MCF 10A (cell line): ENCODE measurements at regions not wholly inside any gene's neighbourhood (a gene's known extent, or its start where the extent isn't known, plus 50 kb on each side); places are given as distances from the start of the nearest gene placed in this dataset.

Experiments used
- BruUV-seq: library from RNA; stranded (reverse); fragments of 400-500 nt; replicated peaks from 2 replicates; lab custom pipeline; 2021; lab: Mats Ljungman, UMichigan
- CTCF ChIA-PET: fragments of 300-600 bp; sonication (Branson Sonifier 250); formaldehyde crosslinking; extraction: SDS; loops from one replicate; lab custom pipeline; 2021; ENCODE audit warnings: antibody characterized with exemption, inconsistent platforms; lab: Yijun Ruan, JAX
- POLR2A ChIA-PET: fragments of 300-600, 350-650 bp; sonication (Branson Sonifier 250); formaldehyde crosslinking; extraction: SDS; loops from one replicate; lab custom pipeline; 2020; ENCODE audit warnings: antibody characterized with exemption, inconsistent platforms; lab: Yijun Ruan, JAX
- DNase-seq: peaks from one replicate; pipeline ENCODE4 v3.0.0-alpha.2; 2018; ENCODE audit not compliant: unreplicated experiment
- H3K27ac Mint-ChIP-seq: one replicate; pipeline ENCODE4 v1.8.0; 2022; ENCODE audit warnings: mild to moderate bottlenecking, low read depth, mixed read lengths; ENCODE audit not compliant: unreplicated experiment
- H3K27me3 Mint-ChIP-seq: one replicate; pipeline ENCODE4 v1.8.0; 2022; ENCODE audit warnings: mixed read lengths; ENCODE audit not compliant: insufficient read depth, unreplicated experiment
- H3K36me3 Mint-ChIP-seq: one replicate; pipeline ENCODE4 v1.8.0; 2022; ENCODE audit warnings: mild to moderate bottlenecking, moderate library complexity, mixed read lengths; ENCODE audit not compliant: insufficient read depth, unreplicated experiment
- H3K4me1 Mint-ChIP-seq: one replicate; pipeline ENCODE4 v1.8.0; 2022; ENCODE audit warnings: mixed read lengths; ENCODE audit not compliant: insufficient read depth, unreplicated experiment
- H3K4me3 Mint-ChIP-seq: one replicate; pipeline ENCODE4 v1.8.0; 2022; ENCODE audit warnings: mild to moderate bottlenecking, moderate library complexity, mixed read lengths; ENCODE audit not compliant: unreplicated experiment
- H3K9me3 Mint-ChIP-seq: one replicate; pipeline ENCODE4 v1.8.0; 2022; ENCODE audit warnings: mixed read lengths; ENCODE audit not compliant: unreplicated experiment
- intact Hi-C: fragments of 100-400 bp; cut with micrococcal nuclease; formaldehyde crosslinking; loops from 2 replicates; pipeline ENCODE4 v1.14.1; 2022
- TF ChIP-seq, protein P1 (sequence below): fragments of 200-600 bp; IDR thresholded peaks from one replicate; pipeline ENCODE4 v1.8.0; 2022; ENCODE audit warnings: antibody characterized with exemption, mild to moderate bottlenecking; ENCODE audit not compliant: unreplicated experiment

- intact Hi-C loops = no loop called here
- DNase-seq = no peak
- no peaks in the 10 kb centered on the region for H3K27me3 Mint-ChIP-seq
- H3K36me3 Mint-ChIP-seq = no peaks in the 10 kb centered on the region
- TF ChIP-seq, protein P1, sequence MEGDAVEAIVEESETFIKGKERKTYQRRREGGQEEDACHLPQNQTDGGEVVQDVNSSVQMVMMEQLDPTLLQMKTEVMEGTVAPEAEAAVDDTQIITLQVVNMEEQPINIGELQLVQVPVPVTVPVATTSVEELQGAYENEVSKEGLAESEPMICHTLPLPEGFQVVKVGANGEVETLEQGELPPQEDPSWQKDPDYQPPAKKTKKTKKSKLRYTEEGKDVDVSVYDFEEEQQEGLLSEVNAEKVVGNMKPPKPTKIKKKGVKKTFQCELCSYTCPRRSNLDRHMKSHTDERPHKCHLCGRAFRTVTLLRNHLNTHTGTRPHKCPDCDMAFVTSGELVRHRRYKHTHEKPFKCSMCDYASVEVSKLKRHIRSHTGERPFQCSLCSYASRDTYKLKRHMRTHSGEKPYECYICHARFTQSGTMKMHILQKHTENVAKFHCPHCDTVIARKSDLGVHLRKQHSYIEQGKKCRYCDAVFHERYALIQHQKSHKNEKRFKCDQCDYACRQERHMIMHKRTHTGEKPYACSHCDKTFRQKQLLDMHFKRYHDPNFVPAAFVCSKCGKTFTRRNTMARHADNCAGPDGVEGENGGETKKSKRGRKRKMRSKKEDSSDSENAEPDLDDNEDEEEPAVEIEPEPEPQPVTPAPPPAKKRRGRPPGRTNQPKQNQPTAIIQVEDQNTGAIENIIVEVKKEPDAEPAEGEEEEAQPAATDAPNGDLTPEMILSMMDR = no peak
- H3K4me1 Mint-ChIP-seq = no peaks in the 10 kb centered on the region
- POLR2A ChIA-PET = interaction anchor here (0.7 kb wide), 1 partner anchor 9 kb away, joined by 3 read pairs; no protein-coding TSS in a partner anchor
- BruUV-seq = no TSS peak
- no peaks in the 10 kb centered on the region for H3K9me3 Mint-ChIP-seq
- H3K27ac Mint-ChIP-seq = no peak overlapping the region
- CTCF ChIA-PET = interaction anchor here (0.9 kb wide), 1 partner anchor 30 kb away, joined by 4 read pairs; no protein-coding TSS in a partner anchor
- no peak overlapping the region for H3K4me3 Mint-ChIP-seq
Measured at GRCh38 chr16:35706901-35707300, 2247.5 kb downstream of the TP53TG3F start.

DNA sequence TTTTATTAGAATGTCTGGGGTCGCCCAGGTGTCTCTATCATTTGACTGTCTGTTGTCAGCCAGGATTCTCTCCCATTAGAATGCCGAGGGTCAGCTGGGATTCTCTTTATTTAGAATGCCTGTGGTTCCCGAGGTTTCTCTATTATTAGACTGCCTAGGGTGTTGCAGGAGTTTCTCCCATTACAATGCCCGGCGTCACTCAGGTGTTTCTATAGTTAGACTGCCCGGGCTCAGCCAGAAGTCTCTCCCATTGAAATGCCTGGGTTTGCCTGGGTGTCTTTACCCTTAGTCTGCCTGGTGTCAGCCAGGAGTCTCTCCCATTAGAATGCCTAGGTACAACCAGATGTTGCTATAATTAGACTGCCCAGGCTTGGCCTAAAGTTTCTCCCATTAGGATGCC, 2252.0 kb downstream of the TP53TG3F start:
- intact Hi-C loops = no loop called here
- POLR2A ChIA-PET = no interaction called here
- no peak for DNase-seq
- H3K9me3 Mint-ChIP-seq = peaks cover 4% of the 10 kb centered on the region
- CTCF ChIA-PET = no interaction called here
- no peaks in the 10 kb centered on the region for H3K4me1 Mint-ChIP-seq
- no peaks in the 10 kb centered on the region for H3K27me3 Mint-ChIP-seq
- BruUV-seq = no TSS peak
- H3K36me3 Mint-ChIP-seq = no peaks in the 10 kb centered on the region
- no peak overlapping the region for H3K27ac Mint-ChIP-seq
- TF ChIP-seq, protein P1 = no peak
- H3K4me3 Mint-ChIP-seq = no peak overlapping the region

DNA sequence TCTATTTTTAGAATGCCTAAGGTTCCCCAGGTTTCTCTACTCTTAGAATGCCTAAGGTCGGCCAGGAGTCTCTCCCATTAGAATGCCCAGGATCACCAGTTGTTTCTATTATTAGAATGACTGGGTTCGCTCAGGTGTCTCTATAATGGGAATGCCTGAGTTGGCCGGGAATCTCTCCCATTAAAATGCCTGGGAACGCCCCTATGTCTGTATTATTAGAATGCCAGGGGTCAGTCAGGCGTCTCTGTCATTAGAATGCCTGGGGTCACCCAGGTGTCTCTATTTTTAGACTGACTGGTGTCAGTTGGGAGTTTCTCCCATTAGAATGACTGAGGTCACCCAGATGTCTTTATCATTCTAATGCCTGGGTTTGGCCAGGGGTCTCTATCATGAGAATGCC, 2252.5 kb downstream of the TP53TG3F start:
- H3K27ac Mint-ChIP-seq = no peak overlapping the region
- DNase-seq = no peak
- CTCF ChIA-PET = no interaction called here
- H3K4me3 Mint-ChIP-seq = no peak overlapping the region
- peaks cover 4% of the 10 kb centered on the region for H3K9me3 Mint-ChIP-seq
- intact Hi-C loops = no loop called here
- H3K27me3 Mint-ChIP-seq = no peaks in the 10 kb centered on the region
- no peaks in the 10 kb centered on the region for H3K36me3 Mint-ChIP-seq
- no peaks in the 10 kb centered on the region for H3K4me1 Mint-ChIP-seq
- TF ChIP-seq, protein P1 = no peak
- POLR2A ChIA-PET = no interaction called here
- BruUV-seq = no TSS peak

GRCh38 chr16:35713762-35714650, 2254.6 kb downstream of the TP53TG3F start:
- H3K27me3 Mint-ChIP-seq = no peaks in the 10 kb centered on the region
- ChIA-PET POLR2A (no interaction called here), CTCF (no interaction called here)
- H3K36me3 Mint-ChIP-seq = no peaks in the 10 kb centered on the region
- intact Hi-C loops = no loop called here
- no peaks in the 10 kb centered on the region for H3K4me1 Mint-ChIP-seq
- TF ChIP-seq, protein P1 = no peak
- BruUV-seq = no TSS peak
- H3K27ac Mint-ChIP-seq = no peak overlapping the region
- no peak for DNase-seq
- H3K4me3 Mint-ChIP-seq = no peak overlapping the region
- peaks cover 10% of the 10 kb centered on the region for H3K9me3 Mint-ChIP-seq
